ENCODE measurements at regions not wholly inside any gene's neighbourhood (a gene's known extent, or its start where the extent isn't known, plus 50 kb on each side); places are given as distances from the start of the nearest gene placed in this dataset.

- TF ChIP-seq ZNF134 (CRISPR knock-in tag; conservative IDR thresholded peaks at IDR 0.05) = no peak
- TF ChIP-seq HBP1 (CRISPR knock-in tag; IDR thresholded peaks at IDR 0.05) = no peak
- TF ChIP-seq NR1H2 (CRISPR knock-in tag; IDR thresholded peaks at IDR 0.05) = no peak
- TF ChIP-seq TAF15 (IDR thresholded peaks at IDR 0.05; ENCODE audit: low read depth, low read length) = no peak
- no peak for TF ChIP-seq RFX5 (IDR thresholded peaks at IDR 0.05; ENCODE audit: low read depth, low read length)
- no peak for TF ChIP-seq BRF1 (IDR thresholded peaks at IDR 0.05; ENCODE audit: borderline replicate concordance, extremely low read depth, insufficient read length)
- TF ChIP-seq ZNF609 (CRISPR knock-in tag; IDR thresholded peaks at IDR 0.05; ENCODE audit: borderline replicate concordance) = no peak
- TF ChIP-seq ATF2 (CRISPR knock-in tag; IDR thresholded peaks at IDR 0.05) = no peak
- Histone ChIP-seq H3K4me1 (replicated peaks in 1 of 2; ENCODE audit: control insufficient read depth in 2 of 2, insufficient read depth in 2 of 2, low read length in 2 of 2) (no peaks in the 10 kb centered on the region), H3K79me2 (ENCODE audit: control insufficient read depth, insufficient read depth, low read length) (no peaks in the 10 kb centered on the region), H2AFZ (ENCODE audit: low read depth, low read length) (no peak overlapping the region), H3K9me1 (ENCODE audit: control insufficient read depth, insufficient read depth, low read length) (no peaks in the 10 kb centered on the region), H3K36me3 (ENCODE audit: control insufficient read depth, insufficient read depth, low read length) (no peaks in the 10 kb centered on the region), H3K9me3 (replicated peaks; ENCODE audit: control insufficient read depth, insufficient read depth, low read depth, low read length) (no peaks in the 10 kb centered on the region), H3K4me3 (no peak overlapping the region), H3K4me2 (ENCODE audit: insufficient read depth, low read length) (no peak overlapping the region), H3K9ac (ENCODE audit: insufficient read depth in 1 of 2, low read depth in 2 of 2, low read length in 2 of 2) (no peak overlapping the region), H4K20me1 (replicated peaks; ENCODE audit: control insufficient read depth, insufficient read depth, low read length) (no peaks in the 10 kb centered on the region), H3K27ac (ENCODE audit: extremely low read depth, low read depth, low read length) (no peak overlapping the region), H3K27me3 (ENCODE audit: control insufficient read depth in 2 of 2, insufficient read depth in 2 of 2, low read length in 2 of 2) (no peaks in the 10 kb centered on the region)
- ChIA-PET POLR2A (no interaction called here), CTCF (ENCODE audit: low intra/inter-chr PET ratio) (no interaction called here)
- in situ Hi-C loops (cut with MboI) = no loop called here
- ATAC-seq (no peak), FAIRE-seq (no peak), DNase-seq (ENCODE audit: extremely low read depth in 1 of 4, low spot score in 3 of 4) (no peak)
- WGBS (ENCODE audit: insufficient coverage, low coverage, missing lambda C conversion rate) = no CpG with 5 or more reads among the region's 1 CpG
- no TSS peak for BruUV-seq (replicated peaks)
- intact Hi-C loops (cut with micrococcal nuclease) = no loop called here
These were observed 436.8 kb upstream of the PRKX start for GRCh38 chrX:4150259-4150658.
